DOHH2 (cell line): ENCODE measurements at regions not wholly inside any gene's neighbourhood (a gene's known extent, or its start where the extent isn't known, plus 50 kb on each side); places are given as distances from the start of the nearest gene placed in this dataset.

Source experiments
- H3F3A ChIP-seq: fragments of 200-600 bp; sonication (generic), shearing (Covaris generic); 2 replicates; pipeline ENCODE4 v1.6.0; 2016; ENCODE audit warnings: antibody characterized with exemption, mild to moderate bottlenecking; ENCODE audit not compliant: control insufficient read depth, insufficient read depth
- H3K27ac ChIP-seq: fragments of 200-600 bp; sonication (generic); 2 replicates; pipeline ENCODE4 v1.5.1; 2014; ENCODE audit warnings: low read depth, mild to moderate bottlenecking, low read length, moderate library complexity
- H3K27me3 ChIP-seq: fragments of 200-600 bp; sonication (generic); 2 replicates; pipeline ENCODE4 v1.6.1; 2014; ENCODE audit warnings: mild to moderate bottlenecking, low read length, mixed read lengths; ENCODE audit not compliant: control insufficient read depth
- H3K36me3 ChIP-seq: fragments of 200-600 bp; sonication (generic); 2 replicates; pipeline ENCODE4 v1.6.1; 2014; ENCODE audit warnings: mild to moderate bottlenecking, low read length, moderate library complexity, mixed read lengths; ENCODE audit not compliant: control insufficient read depth
- H3K4me1 ChIP-seq: fragments of 200-600 bp; sonication (generic); 2 replicates; pipeline ENCODE4 v1.6.1; 2014; ENCODE audit warnings: mild to moderate bottlenecking, low read length, mixed read lengths; ENCODE audit not compliant: control insufficient read depth
- H3K4me2 ChIP-seq: fragments of 200-600 bp; sonication (generic); 2 replicates; pipeline ENCODE4 v1.6.0; 2014; ENCODE audit warnings: mild to moderate bottlenecking, low read length, moderate library complexity
- H3K4me3 ChIP-seq: fragments of 200-600 bp; sonication (generic); 2 replicates; pipeline ENCODE4 v1.5.1; 2014; ENCODE audit warnings: mild to moderate bottlenecking, low read length, mixed read lengths
- H3K79me2 ChIP-seq: fragments of 200-600 bp; sonication (generic); 2 replicates; pipeline ENCODE4 v1.6.1; 2014; ENCODE audit warnings: mild to moderate bottlenecking, low read length, mixed read lengths; ENCODE audit not compliant: control insufficient read depth
- H3K9me2 ChIP-seq: fragments of 200-600 bp; sonication (generic); replicated peaks from 2 replicates; pipeline ENCODE4 v1.6.1; 2014; ENCODE audit warnings: mild to moderate bottlenecking, low read length, mixed read lengths; ENCODE audit not compliant: control insufficient read depth
- H3K9me3 ChIP-seq: fragments of 200-600 bp; sonication (generic); 2 replicates; pipeline ENCODE4 v1.6.1; 2014; ENCODE audit warnings: antibody characterized with exemption, low read length, mixed read lengths; ENCODE audit not compliant: control insufficient read depth, insufficient read depth
- H4K20me1 ChIP-seq: fragments of 200-600 bp; sonication (generic); 2 replicates; pipeline ENCODE4 v1.6.0; 2014; ENCODE audit warnings: low read depth, mild to moderate bottlenecking, antibody characterized with exemption, low read length, moderate library complexity; ENCODE audit not compliant: control insufficient read depth, insufficient read depth
- CTCF ChIP-seq: fragments of 200-600 bp; sonication (generic); IDR thresholded peaks from one replicate; pipeline ENCODE4 v1.5.1; 2014; ENCODE audit warnings: antibody characterized with exemption, mild to moderate bottlenecking, low read depth, low read length; ENCODE audit not compliant: poor library complexity, severe bottlenecking
- EZH2phosphoT487 ChIP-seq: fragments of 200-600 bp; sonication (generic); IDR thresholded peaks from 2 replicates; pipeline ENCODE4 v1.6.1; 2017; ENCODE audit warnings: borderline replicate concordance, mild to moderate bottlenecking, antibody characterized with exemption, low read length, moderate library complexity, mixed read lengths

GRCh38 chr4:186825069-186825468, 101.4 kb upstream of the FAT1 start:
- no peaks in the 10 kb centered on the region for H4K20me1 ChIP-seq
- no peaks in the 10 kb centered on the region for H3F3A ChIP-seq
- H3K9me3 ChIP-seq = no peaks in the 10 kb centered on the region
- no peak overlapping the region for H3K4me2 ChIP-seq
- H3K36me3 ChIP-seq = no peaks in the 10 kb centered on the region
- no peak overlapping the region for H3K27ac ChIP-seq
- TF ChIP-seq CTCF = no peak
- TF ChIP-seq EZH2phosphoT487 = no peak
- no peak overlapping the region for H3K4me3 ChIP-seq
- no peaks in the 10 kb centered on the region for H3K79me2 ChIP-seq
- no peaks in the 10 kb centered on the region for H3K4me1 ChIP-seq
- H3K9me2 ChIP-seq = no peaks in the 10 kb centered on the region
- H3K27me3 ChIP-seq = no peaks in the 10 kb centered on the region

GRCh38 chr4:186826006-186826405, 102.3 kb upstream of the FAT1 start:
- Histone ChIP-seq H3K27me3 (no peaks in the 10 kb centered on the region), H3K4me1 (no peaks in the 10 kb centered on the region), H3F3A (no peaks in the 10 kb centered on the region), H3K4me3 (no peak overlapping the region), H3K27ac (no peak overlapping the region), H3K36me3 (no peaks in the 10 kb centered on the region), H3K9me2 (no peaks in the 10 kb centered on the region), H3K9me3 (no peaks in the 10 kb centered on the region), H4K20me1 (no peaks in the 10 kb centered on the region), H3K4me2 (no peak overlapping the region), H3K79me2 (no peaks in the 10 kb centered on the region)
- TF ChIP-seq CTCF (no peak), EZH2phosphoT487 (no peak)

- H3K4me2 ChIP-seq = no peak overlapping the region
- no peak for TF ChIP-seq CTCF
- TF ChIP-seq EZH2phosphoT487 = no peak
Observed at GRCh38 chr4:186826846-186827533, 103.3 kb upstream of the FAT1 start.

More at GRCh38 chr4:186826846-186827533, 103.3 kb upstream of the FAT1 start:
- H3K9me2 ChIP-seq = no peaks in the 10 kb centered on the region
- H3F3A ChIP-seq = no peaks in the 10 kb centered on the region
- no peak overlapping the region for H3K4me3 ChIP-seq
- no peaks in the 10 kb centered on the region for H4K20me1 ChIP-seq
- H3K27ac ChIP-seq = no peak overlapping the region
- H3K36me3 ChIP-seq = no peaks in the 10 kb centered on the region
- no peaks in the 10 kb centered on the region for H3K79me2 ChIP-seq
- H3K27me3 ChIP-seq = no peaks in the 10 kb centered on the region
- H3K4me1 ChIP-seq = no peaks in the 10 kb centered on the region
- H3K9me3 ChIP-seq = no peaks in the 10 kb centered on the region
